Spleen (tissue), 11 donors: ENCODE measurements at regions not wholly inside any gene's neighbourhood (a gene's known extent, or its start where the extent isn't known, plus 50 kb on each side); places are given as distances from the start of the nearest gene placed in this dataset.

Experiments
- DNase-seq: peaks from one replicate; pipeline ENCODE4 v3.0.0-alpha.2; 2020
- H3K27ac ChIP-seq, 8 donors: fragments of 200-600 bp; sonication (generic) in 7 of 8; 1 replicate in 4 of 8; 2 replicates in 4 of 8; pipeline versions ENCODE4 v1.5.0 to v1.8.0; 2016 to 2021; ENCODE audit warnings: inconsistent platforms in 4 of 8, mild to moderate bottlenecking in 4 of 8, moderate library complexity in 1 of 8
- H3K27me3 ChIP-seq, 7 donors: fragments of 200-600 bp; sonication (generic) in 6 of 7; replicated peaks in 1 of 7; 1 replicate in 4 of 7; 2 replicates in 3 of 7; pipeline versions ENCODE4 v1.5.0 to v1.8.0; 2016 to 2021; ENCODE audit warnings: inconsistent platforms in 3 of 7, mild to moderate bottlenecking in 1 of 7
- H3K36me3 ChIP-seq, 6 donors: fragments of 200-600 bp; sonication (generic) in 5 of 6; 1 replicate in 4 of 6; 2 replicates in 2 of 6; pipeline versions ENCODE4 v1.5.0 to v1.8.0; 2016 to 2021; ENCODE audit warnings: inconsistent platforms in 2 of 6
- H3K4me1 ChIP-seq, 6 donors: fragments of 200-600 bp; sonication (generic) in 5 of 6; 1 replicate in 3 of 6; 2 replicates in 3 of 6; pipeline versions ENCODE4 v1.5.0 to v1.8.0; 2016 to 2021; ENCODE audit warnings: inconsistent platforms in 3 of 6
- H3K4me3 ChIP-seq, 8 donors: fragments of 200-600 bp; sonication (generic) in 7 of 8; 1 replicate in 4 of 8; 2 replicates in 4 of 8; pipeline versions ENCODE4 v1.5.0 to v1.8.0; 2016 to 2021; ENCODE audit warnings: inconsistent platforms in 4 of 8, mild to moderate bottlenecking in 4 of 8, moderate library complexity in 2 of 8
- H3K9me3 ChIP-seq, 8 donors: fragments of 200-600 bp; sonication (generic) in 7 of 8; 1 replicate in 4 of 8; 2 replicates in 4 of 8; pipeline versions ENCODE4 v1.5.0 to v1.8.0; 2016 to 2021; ENCODE audit warnings: inconsistent platforms in 4 of 8
- CTCF ChIP-seq, 11 experiments: fragments of 200-600 bp in 7 of 11; fragments of 450-650 bp in 4 of 11; sonication (generic) in 4 of 11; IDR thresholded peaks in 8 of 11; conservative IDR thresholded peaks in 3 of 11; 1 replicate in 7 of 11; 2 replicates in 4 of 11; pipeline versions ENCODE4 v1.4.0 to v1.8.0; 2016 to 2021; ENCODE audit warnings: antibody characterized with exemption in 11 of 11, inconsistent platforms in 4 of 11, mild to moderate bottlenecking in 1 of 11
- POLR2A ChIP-seq, 3 donors: fragments of 450-650 bp; IDR thresholded peaks; one replicate each; pipeline ENCODE4 v1.5.1; 2017; ENCODE audit warnings: antibody characterized with exemption in 3 of 3, mild to moderate bottlenecking in 1 of 3
- POLR2AphosphoS5 ChIP-seq, 3 donors: sonication (generic); formaldehyde crosslinking; IDR thresholded peaks; one replicate each; pipeline ENCODE4 v1.5.1; 2017; ENCODE audit warnings: antibody characterized with exemption in 3 of 3
- WGBS, 5 donors: extraction: QIAGEN DNeasy Blood & Tissue Kit in 3 of 5; methylation state at CpG; one replicate each; pipeline versions ENCODE4 v1.1.5 to v1.1.7; 2013 to 2018; 5-methylcytosine and 5-hydroxymethylcytosine counted together
- intact Hi-C: fragments of 100-400 bp; cut with DNase I; formaldehyde crosslinking; loops from one replicate; pipeline ENCODE4 v1.15.0; 2023; ENCODE audit warnings: low total_unique reads
- donor health status: healthy with polysubstance abuse.
- donor health status: DM: no; HTN: no; CAD: no; lungs with moderate emphysema.
- donor health status: DM: no; HTN: no; CAD: no.
- donor health status: Bipolar disorder and iron deficiency.
- donor health status: healthy.
- donor health status: DM: no; HTN: no; CAD: no.
- donor health status: DM: yes; HTN: yes; CAD: no.

- H3K36me3 ChIP-seq, result no peaks in the 10 kb centered on the region
- peaks cover 0 to 10% (median 0%) of the 10 kb centered on the region in 8 donors for H3K9me3 ChIP-seq
- no peaks in the 10 kb centered on the region for H3K27me3 ChIP-seq
- no peak overlapping the region for H3K27ac ChIP-seq
- TF ChIP-seq POLR2AphosphoS5 (IDR thresholded peaks at IDR 0.05) (no peak), CTCF (IDR thresholded peaks at IDR 0.05 in 8 of 11, conservative IDR thresholded peaks at IDR 0.05 in 3 of 11) (no peak), POLR2A (IDR thresholded peaks at IDR 0.05) (no peak)
- intact Hi-C loops, result no loop called here
- H3K4me3 ChIP-seq, result no peak overlapping the region
- no peaks in the 10 kb centered on the region for H3K4me1 ChIP-seq
- DNase-seq, result no peak
These were observed 163.4 kb downstream of the PCDH20 start for GRCh38 chr13:61252213-61252612.

- no peak overlapping the region for H3K27ac ChIP-seq
- peaks cover 0 to 38% (median 8%) of the 10 kb centered on the region in 8 donors for H3K9me3 ChIP-seq
- no peaks in the 10 kb centered on the region for H3K27me3 ChIP-seq
- no peak for DNase-seq
- TF ChIP-seq POLR2AphosphoS5 (IDR thresholded peaks at IDR 0.05) (no peak), POLR2A (IDR thresholded peaks at IDR 0.05) (no peak), CTCF (IDR thresholded peaks at IDR 0.05 in 8 of 11, conservative IDR thresholded peaks at IDR 0.05 in 3 of 11) (no peak)
- H3K4me3 ChIP-seq, result no peak overlapping the region
- WGBS, 5 donors, result 61 to 85% (median 82%) methylated on average over 4 to 6 of the region's 6 CpGs
- intact Hi-C loops, result no loop called here
- H3K4me1 ChIP-seq, result no peaks in the 10 kb centered on the region
- H3K36me3 ChIP-seq, result no peaks in the 10 kb centered on the region
These were observed 168.3 kb downstream of the PCDH20 start for GRCh38 chr13:61247149-61247936.

- H3K9me3 ChIP-seq, result peaks cover 0 to 38% (median 8%) of the 10 kb centered on the region in 8 donors
- no peaks in the 10 kb centered on the region for H3K27me3 ChIP-seq
- no peaks in the 10 kb centered on the region for H3K4me1 ChIP-seq
- WGBS, 5 donors, result 47 to 90% (median 67%) methylated on average over 2 of the region's 2 CpGs
- TF ChIP-seq CTCF (IDR thresholded peaks at IDR 0.05 in 8 of 11, conservative IDR thresholded peaks at IDR 0.05 in 3 of 11) (no peak), POLR2AphosphoS5 (IDR thresholded peaks at IDR 0.05) (no peak), POLR2A (IDR thresholded peaks at IDR 0.05) (no peak)
- H3K4me3 ChIP-seq, result no peak overlapping the region
- H3K27ac ChIP-seq, result no peak overlapping the region
- intact Hi-C loops, result no loop called here
- H3K36me3 ChIP-seq, result no peaks in the 10 kb centered on the region
- no peak for DNase-seq
These were observed 169.3 kb downstream of the PCDH20 start for GRCh38 chr13:61246351-61246750.

- TF ChIP-seq CTCF (IDR thresholded peaks at IDR 0.05 in 8 of 11, conservative IDR thresholded peaks at IDR 0.05 in 3 of 11) (no peak), POLR2AphosphoS5 (IDR thresholded peaks at IDR 0.05) (no peak), POLR2A (IDR thresholded peaks at IDR 0.05) (no peak)
- Histone ChIP-seq H3K36me3 (no peaks in the 10 kb centered on the region), H3K27me3 (no peaks in the 10 kb centered on the region), H3K27ac (no peak overlapping the region), H3K4me3 (no peak overlapping the region), H3K4me1 (no peaks in the 10 kb centered on the region), H3K9me3 (peaks cover 0 to 28% (median 4%) of the 10 kb centered on the region in 8 donors)
- DNase-seq, result no peak
- WGBS, 5 donors, result 57 to 75% (median 61%) methylated on average over 3 of the region's 3 CpGs
- intact Hi-C loops, result no loop called here
These were observed 200.0 kb downstream of the PCDH20 start for GRCh38 chr13:61215601-61216000.
